Endothelial cell of umbilical vein (primary cell): ENCODE measurements at regions not wholly inside any gene's neighbourhood (a gene's known extent, or its start where the extent isn't known, plus 50 kb on each side); places are given as distances from the start of the nearest gene placed in this dataset.

Experiments used
- BruUV-seq: library from RNA; stranded (reverse); fragments of 400-500 nt; replicated peaks from 2 replicates; lab custom pipeline; 2021; lab: Mats Ljungman, UMichigan
- CTCF ChIA-PET: fragments of 300-600, 350-600 bp; sonication (Branson Sonifier 250); formaldehyde crosslinking; loops from one replicate; lab custom pipeline; 2021; ENCODE audit warnings: antibody characterized with exemption, inconsistent platforms; lab: Charles Lee
- POLR2A ChIA-PET: fragments of 300-600, 350-600 bp; sonication (Branson Sonifier 250); formaldehyde crosslinking; loops from one replicate; lab custom pipeline; 2021; ENCODE audit warnings: antibody characterized with exemption, inconsistent platforms; lab: Charles Lee
- DNase-seq: peaks from one replicate; pipeline ENCODE4 v3.0.0-alpha.2; 2011; ENCODE audit warnings: low read depth, low spot score
- FAIRE-seq: peaks from 2 replicates; lab custom pipeline; 2011; peaks lifted over from hg19 to GRCh38; lab: Jason Lieb, UNC
- H2AFZ ChIP-seq: 2 replicates; pipeline ENCODE4 v1.6.0; 2012; ENCODE audit warnings: low read depth, low read length, control low read depth, inconsistent platforms
- H3K27ac ChIP-seq: 2 replicates; pipeline ENCODE4 v1.5.1; 2011; ENCODE audit warnings: low read depth, mild to moderate bottlenecking, control low read depth, low read length, moderate library complexity; ENCODE audit not compliant: insufficient read depth
- H3K27me3 ChIP-seq, 2 experiments: 2 replicates each; pipeline versions ENCODE4 v1.6.0 to v1.6.1; 2011; ENCODE audit warnings: low read length in 2 of 2, mixed read lengths in 1 of 2; ENCODE audit not compliant: control insufficient read depth in 2 of 2, insufficient read depth in 2 of 2
- H3K36me3 ChIP-seq, 2 experiments: 2 replicates in 1 of 2; 3 replicates in 1 of 2; pipeline ENCODE4 v1.5.1; 2011; ENCODE audit warnings: low read length in 2 of 2, mild to moderate bottlenecking in 1 of 2, moderate library complexity in 1 of 2; ENCODE audit not compliant: control insufficient read depth in 2 of 2, insufficient read depth in 2 of 2; ENCODE audit errors: extremely low read depth in 1 of 2
- H3K4me1 ChIP-seq: 3 replicates; pipeline ENCODE4 v1.5.1; 2011; ENCODE audit warnings: mild to moderate bottlenecking, low read length; ENCODE audit not compliant: control insufficient read depth, insufficient read depth; ENCODE audit errors: extremely low read depth
- H3K4me2 ChIP-seq: 2 replicates; pipeline ENCODE4 v1.6.1; 2011; ENCODE audit warnings: low read length, control low read depth, mixed read lengths; ENCODE audit not compliant: insufficient read depth
- H3K4me3 ChIP-seq, 3 experiments: fragments of 200-600 bp in 1 of 3; sonication (generic), shearing (Covaris generic) in 1 of 3; replicated peaks in 1 of 3; 2 replicates each; pipeline ENCODE4 v1.5.1; 2011 to 2016; ENCODE audit warnings: control low read depth in 3 of 3, low read length in 3 of 3, mild to moderate bottlenecking in 2 of 3, inconsistent platforms in 1 of 3, low read depth in 1 of 3, moderate library complexity in 1 of 3; ENCODE audit not compliant: insufficient read depth in 1 of 3
- H3K79me2 ChIP-seq: 2 replicates; pipeline ENCODE4 v1.6.0; 2012; ENCODE audit warnings: low read length, inconsistent platforms; ENCODE audit not compliant: control insufficient read depth, insufficient read depth
- H3K9ac ChIP-seq: replicated peaks from 2 replicates; pipeline ENCODE3; 2011; ENCODE audit warnings: low read length, control low read depth; ENCODE audit not compliant: insufficient read depth; ENCODE audit errors: extremely low read depth
- H3K9me1 ChIP-seq: replicated peaks from 3 replicates; pipeline ENCODE4 v1.6.0; 2011; ENCODE audit warnings: mild to moderate bottlenecking, low read length; ENCODE audit not compliant: control insufficient read depth, insufficient read depth; ENCODE audit errors: extremely low read depth
- H3K9me3 ChIP-seq: replicated peaks from 2 replicates; pipeline ENCODE4 v1.5.1; 2012; ENCODE audit warnings: low read length, inconsistent platforms; ENCODE audit not compliant: control insufficient read depth, insufficient read depth
- H4K20me1 ChIP-seq: replicated peaks from 2 replicates; pipeline ENCODE3; 2011; ENCODE audit warnings: mild to moderate bottlenecking, low read length; ENCODE audit not compliant: control insufficient read depth, insufficient read depth; ENCODE audit errors: extremely low read depth
- EZH2 ChIP-seq: IDR thresholded peaks from 2 replicates; pipeline ENCODE4 v1.6.1; 2012; ENCODE audit warnings: borderline replicate concordance, low read depth, mild to moderate bottlenecking, moderate library complexity, low read length, inconsistent platforms; ENCODE audit not compliant: severe bottlenecking
- FOS ChIP-seq: IDR thresholded peaks from 2 replicates; pipeline ENCODE4 v1.6.1; 2011; ENCODE audit warnings: mild to moderate bottlenecking, low read length, moderate library complexity, borderline replicate concordance; ENCODE audit not compliant: insufficient read depth
- JUN ChIP-seq: IDR thresholded peaks from 2 replicates; pipeline ENCODE4 v1.6.1; 2011; ENCODE audit warnings: borderline replicate concordance, low read depth; ENCODE audit not compliant: insufficient read length, insufficient read depth
- MAX ChIP-seq: IDR thresholded peaks from 2 replicates; pipeline ENCODE4 v1.6.1; 2011; ENCODE audit not compliant: insufficient read depth, insufficient read length
- MYC ChIP-seq: IDR thresholded peaks from one replicate; pipeline ENCODE4 v1.6.1; 2011; ENCODE audit warnings: mild to moderate bottlenecking, low read depth, low read length
- POLR2AphosphoS5 ChIP-seq: IDR thresholded peaks from 2 replicates; pipeline ENCODE4 v1.6.1; 2012; ENCODE audit warnings: low read depth, mild to moderate bottlenecking, control low read depth, low read length, moderate library complexity; ENCODE audit not compliant: insufficient read depth
- dilution Hi-C: fragments of 300-500 bp; cut with MboI; formaldehyde crosslinking; loops from one replicate; pipeline ENCODE4 v1.15.0; 2019; ENCODE audit warnings: low sequenced_read_pairs; ENCODE audit not compliant: extremely low pct_ligation_motif_present
- intact Hi-C: fragments of 100-400 bp; cut with micrococcal nuclease; formaldehyde crosslinking; loops from one replicate; pipeline ENCODE4 v1.10.0; 2022

- FAIRE-seq (no peak), DNase-seq (peak; percentile 39)
- Histone ChIP-seq H3K27me3 (peaks cover 6 to 11% of the 10 kb centered on the region in 2 experiments), H3K9ac (no peak overlapping the region), H3K36me3 (no peaks in the 10 kb centered on the region), H3K4me2 (no peak overlapping the region), H3K4me3 (no peak overlapping the region), H4K20me1 (no peaks in the 10 kb centered on the region), H2AFZ (peak overlapping the region; percentile 56), H3K27ac (no peak overlapping the region), H3K9me3 (no peaks in the 10 kb centered on the region), H3K4me1 (no peaks in the 10 kb centered on the region), H3K79me2 (no peaks in the 10 kb centered on the region), H3K9me1 (no peaks in the 10 kb centered on the region)
- dilution Hi-C loops, result no loop called here
- intact Hi-C loops, result no loop called here
- POLR2A ChIA-PET, result no interaction called here
- no peak for TF ChIP-seq JUN
- no peak for TF ChIP-seq MYC
- TF ChIP-seq POLR2AphosphoS5, result no peak
- no TSS peak for BruUV-seq
- CTCF ChIA-PET, result interaction anchor here (1.0 kb wide), 1 partner anchor 24 kb away, joined by 4 read pairs; no protein-coding TSS in a partner anchor
Observed at GRCh38 chr16:87227296-87227951, 89.8 kb downstream of the C16orf95 start.

- Histone ChIP-seq H3K27ac (no peak overlapping the region), H3K9me1 (no peaks in the 10 kb centered on the region), H2AFZ (no peak overlapping the region), H3K27me3 (peaks cover 8 to 11% of the 10 kb centered on the region in 2 experiments), H3K36me3 (no peaks in the 10 kb centered on the region), H3K4me3 (no peak overlapping the region), H3K4me2 (no peak overlapping the region), H4K20me1 (no peaks in the 10 kb centered on the region), H3K4me1 (no peaks in the 10 kb centered on the region), H3K79me2 (no peaks in the 10 kb centered on the region), H3K9ac (no peak overlapping the region), H3K9me3 (no peaks in the 10 kb centered on the region)
- ChIA-PET CTCF (interaction anchor here (1.6 kb wide), 1 partner anchor 25 kb away, joined by 8 read pairs; no protein-coding TSS in a partner anchor), POLR2A (no interaction called here)
- DNase-seq, result no peak
- no peak for FAIRE-seq
- intact Hi-C loops, result no loop called here
- TF ChIP-seq EZH2 (no peak), FOS (no peak), POLR2AphosphoS5 (no peak), MAX (no peak), MYC (no peak)
- no TSS peak for BruUV-seq
- dilution Hi-C loops, result no loop called here
Observed at GRCh38 chr16:87228363-87228762, 88.8 kb downstream of the C16orf95 start.
